ENCODE measurements at regions not wholly inside any gene's neighbourhood (a gene's known extent, or its start where the extent isn't known, plus 50 kb on each side); places are given as distances from the start of the nearest gene placed in this dataset.
"Not testable (repeated sequence)": the region's sequence is repeated elsewhere in the genome, so short reads cannot be mapped to it uniquely, and the experiment has no call there.

DNA sequence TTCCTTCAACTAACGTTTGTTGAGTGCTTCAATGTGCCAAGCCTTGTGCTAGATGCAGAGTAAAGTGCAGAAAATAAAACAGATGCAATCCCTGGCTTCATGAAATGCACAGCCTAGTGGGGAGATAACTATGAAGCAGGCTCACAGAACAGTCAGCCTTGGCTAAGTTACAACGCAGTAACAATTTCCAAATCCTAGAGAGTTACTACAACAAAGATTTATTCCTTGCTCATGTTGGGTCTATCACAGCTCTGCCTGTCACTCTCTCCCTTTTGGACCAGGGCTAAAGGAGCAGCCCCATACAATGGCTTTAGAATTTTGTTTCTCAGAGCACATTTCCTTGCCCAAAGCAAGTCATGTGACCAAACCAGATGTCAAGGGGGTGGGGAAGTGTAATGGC lies 359.8 kb downstream of the ZNF326 start:
- no peaks in the 10 kb centered on the region for H3K27me3 ChIP-seq
- no peak overlapping the region for H3K27ac ChIP-seq
- H3K4me1 ChIP-seq, result no peaks in the 10 kb centered on the region
- H3K36me3 ChIP-seq, result no peaks in the 10 kb centered on the region
- intact Hi-C loops (cut with DNase I; ENCODE audit: low total_unique reads) (no loop called here), in situ Hi-C loops (cut with MboI; ENCODE audit: low sequenced_read_pairs in 4 of 4) (no loop called here)
- DNase-seq (no peak), ATAC-seq (no peak)
- no peak overlapping the region for H3K4me3 ChIP-seq
- no peaks in the 10 kb centered on the region for H3K9me3 ChIP-seq
- no peak for TF ChIP-seq POLR2A (IDR thresholded peaks at IDR 0.05)
- TF ChIP-seq, protein P1, sequence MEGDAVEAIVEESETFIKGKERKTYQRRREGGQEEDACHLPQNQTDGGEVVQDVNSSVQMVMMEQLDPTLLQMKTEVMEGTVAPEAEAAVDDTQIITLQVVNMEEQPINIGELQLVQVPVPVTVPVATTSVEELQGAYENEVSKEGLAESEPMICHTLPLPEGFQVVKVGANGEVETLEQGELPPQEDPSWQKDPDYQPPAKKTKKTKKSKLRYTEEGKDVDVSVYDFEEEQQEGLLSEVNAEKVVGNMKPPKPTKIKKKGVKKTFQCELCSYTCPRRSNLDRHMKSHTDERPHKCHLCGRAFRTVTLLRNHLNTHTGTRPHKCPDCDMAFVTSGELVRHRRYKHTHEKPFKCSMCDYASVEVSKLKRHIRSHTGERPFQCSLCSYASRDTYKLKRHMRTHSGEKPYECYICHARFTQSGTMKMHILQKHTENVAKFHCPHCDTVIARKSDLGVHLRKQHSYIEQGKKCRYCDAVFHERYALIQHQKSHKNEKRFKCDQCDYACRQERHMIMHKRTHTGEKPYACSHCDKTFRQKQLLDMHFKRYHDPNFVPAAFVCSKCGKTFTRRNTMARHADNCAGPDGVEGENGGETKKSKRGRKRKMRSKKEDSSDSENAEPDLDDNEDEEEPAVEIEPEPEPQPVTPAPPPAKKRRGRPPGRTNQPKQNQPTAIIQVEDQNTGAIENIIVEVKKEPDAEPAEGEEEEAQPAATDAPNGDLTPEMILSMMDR (IDR thresholded peaks at IDR 0.05 in 4 of 5, conservative IDR thresholded peaks at IDR 0.05 in 1 of 5), result no peak

DNA sequence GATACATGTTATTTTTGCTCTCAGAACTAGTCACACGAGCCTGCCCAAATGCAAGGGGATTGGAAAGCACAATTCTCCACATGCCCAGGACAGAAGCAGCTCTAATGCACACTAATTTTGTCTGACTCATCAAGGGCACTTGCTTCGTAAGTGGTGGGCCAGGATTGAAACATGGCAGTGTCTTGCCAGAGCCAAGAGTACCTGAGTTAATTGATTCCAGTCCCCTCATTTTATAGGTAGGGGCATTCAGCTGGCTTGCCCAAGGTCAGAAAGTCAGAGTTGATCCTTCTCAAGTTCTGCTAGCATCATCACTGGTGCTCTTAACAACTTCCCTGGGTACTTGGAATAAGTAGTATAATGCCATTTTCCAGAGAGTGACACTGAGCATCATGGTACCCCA lies 356.1 kb downstream of the ZNF326 start:
- ATAC-seq, result no peak
- H3K4me1 ChIP-seq, result no peaks in the 10 kb centered on the region
- in situ Hi-C loops (cut with MboI; ENCODE audit: low sequenced_read_pairs in 4 of 4), result no loop called here
- no peak overlapping the region for H3K27ac ChIP-seq
- H3K9me3 ChIP-seq, result no peaks in the 10 kb centered on the region
- no peak for TF ChIP-seq POLR2A (IDR thresholded peaks at IDR 0.05)
- TF ChIP-seq, protein P1 (IDR thresholded peaks at IDR 0.05 in 4 of 5, conservative IDR thresholded peaks at IDR 0.05 in 1 of 5), result no peak
- no peak overlapping the region for H3K4me3 ChIP-seq
- H3K36me3 ChIP-seq, result no peaks in the 10 kb centered on the region
- DNase-seq, result no peak
- no peaks in the 10 kb centered on the region for H3K27me3 ChIP-seq
- intact Hi-C loops (cut with DNase I; ENCODE audit: low total_unique reads), result no loop called here

DNA sequence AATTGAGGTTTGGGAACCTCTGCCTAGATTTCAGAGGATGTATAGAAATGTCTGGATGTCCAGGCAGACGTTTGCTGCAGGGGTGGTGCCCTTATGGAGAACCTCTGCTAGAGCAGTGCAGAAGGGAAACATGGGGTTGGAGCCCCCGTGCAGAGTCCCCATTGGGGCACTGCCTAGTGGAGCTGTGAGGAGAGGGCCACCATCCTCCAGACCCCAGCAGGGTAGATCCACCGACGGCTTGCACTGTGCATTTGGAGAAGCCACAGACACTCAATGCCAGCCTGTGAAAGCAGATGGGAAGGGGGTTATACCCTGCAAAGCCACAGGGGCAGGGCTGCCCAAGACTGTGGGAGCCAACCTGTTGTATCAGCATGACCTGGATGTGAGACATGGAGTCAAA lies 354.6 kb downstream of the ZNF326 start:
- H3K4me1 ChIP-seq, result no peaks in the 10 kb centered on the region
- H3K27me3 ChIP-seq, result no peaks in the 10 kb centered on the region
- in situ Hi-C loops (cut with MboI; ENCODE audit: low sequenced_read_pairs in 4 of 4), result no loop called here
- intact Hi-C loops (cut with DNase I; ENCODE audit: low total_unique reads), result no loop called here
- no peaks in the 10 kb centered on the region for H3K36me3 ChIP-seq
- no peak overlapping the region for H3K27ac ChIP-seq
- DNase-seq (no peak), ATAC-seq (no peak)
- no peak overlapping the region for H3K4me3 ChIP-seq
- H3K9me3 ChIP-seq, result no peaks in the 10 kb centered on the region
- TF ChIP-seq POLR2A (IDR thresholded peaks at IDR 0.05), result no peak
- TF ChIP-seq, protein P1 (IDR thresholded peaks at IDR 0.05 in 4 of 5, conservative IDR thresholded peaks at IDR 0.05 in 1 of 5), result no peak

DNA sequence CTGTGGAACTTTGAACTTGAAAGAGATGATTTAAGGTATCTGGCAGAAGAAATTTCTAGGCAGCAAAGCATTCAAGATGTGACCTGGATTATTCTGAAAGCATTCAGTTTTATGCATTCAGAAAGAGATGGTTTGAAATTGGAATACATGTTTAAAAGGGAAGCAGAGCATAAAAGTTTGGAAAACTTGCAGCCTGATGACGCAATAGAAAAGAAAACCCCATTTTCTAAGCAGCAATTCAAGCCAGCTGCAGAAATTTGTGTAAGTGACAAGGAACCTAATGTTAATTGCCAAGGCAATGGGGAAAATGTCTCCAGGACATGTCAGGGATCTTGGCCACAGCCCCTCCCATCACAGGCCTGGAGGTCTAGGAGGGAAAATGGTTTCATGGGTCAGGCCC lies 354.0 kb downstream of the ZNF326 start:
- H3K36me3 ChIP-seq, result no peaks in the 10 kb centered on the region
- no peaks in the 10 kb centered on the region for H3K27me3 ChIP-seq
- intact Hi-C loops (cut with DNase I; ENCODE audit: low total_unique reads), result no loop called here
- TF ChIP-seq, protein P1 (IDR thresholded peaks at IDR 0.05 in 4 of 5, conservative IDR thresholded peaks at IDR 0.05 in 1 of 5), result no peak
- no peak for TF ChIP-seq POLR2A (IDR thresholded peaks at IDR 0.05)
- no peaks in the 10 kb centered on the region for H3K9me3 ChIP-seq
- H3K4me3 ChIP-seq, result no peak overlapping the region
- H3K4me1 ChIP-seq, result no peaks in the 10 kb centered on the region
- H3K27ac ChIP-seq, result no peak overlapping the region
- ATAC-seq, result no peak
- DNase-seq, result no peak
- in situ Hi-C loops (cut with MboI; ENCODE audit: low sequenced_read_pairs in 4 of 4), result no loop called here

DNA sequence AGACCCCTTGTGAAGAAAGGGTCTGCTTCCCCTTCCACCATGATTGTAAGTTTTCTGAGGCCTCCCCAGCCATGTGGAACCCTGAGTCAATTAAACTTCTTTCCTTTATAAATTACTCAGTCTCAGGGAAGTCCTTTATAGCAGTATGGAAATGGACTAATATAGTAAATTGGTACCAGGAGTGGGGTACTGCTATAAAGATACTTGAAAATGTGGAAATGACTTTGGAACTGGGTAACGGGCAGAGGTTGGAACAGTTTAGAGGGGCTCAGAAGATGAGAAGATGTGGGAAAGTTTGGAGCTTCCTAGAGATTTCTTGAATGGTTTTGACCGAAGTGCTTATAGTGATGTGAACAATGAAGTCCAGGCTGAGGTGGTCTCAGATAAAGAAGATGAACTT lies 353.5 kb downstream of the ZNF326 start:
- H3K4me3 ChIP-seq; H3K36me3 ChIP-seq; H3K27me3 ChIP-seq; H3K27ac ChIP-seq; intact Hi-C loops (cut with DNase I; ENCODE audit: low total_unique reads); H3K4me1 ChIP-seq; in situ Hi-C loops (cut with MboI; ENCODE audit: low sequenced_read_pairs in 4 of 4); ATAC-seq; DNase-seq; H3K9me3 ChIP-seq: not testable (repeated sequence)
